NCI-H1092 treated with DMSO at 0.1 percent for 48 hours (cell line): ENCODE measurements at regions not wholly inside any gene's neighbourhood (a gene's known extent, or its start where the extent isn't known, plus 50 kb on each side); places are given as distances from the start of the nearest gene placed in this dataset.

Experiments used
- DNase-seq: peaks from one replicate; lab custom pipeline; 2025; lab: John Stamatoyannopoulos, UW

GRCh38 chr2:2528846-2529245, 197.8 kb upstream of the MYT1L start:
- no peak for DNase-seq

GRCh38 chr2:2527148-2527547, 196.1 kb upstream of the MYT1L start:
- DNase-seq, result no peak

GRCh38 chr2:2524348-2524941, 193.4 kb upstream of the MYT1L start:
- DNase-seq, result no peak

GRCh38 chr2:2523461-2524347, 192.6 kb upstream of the MYT1L start:
- DNase-seq, result no peak

- no peak for DNase-seq
Measured at GRCh38 chr2:2520401-2520811, 189.3 kb upstream of the MYT1L start.

GRCh38 chr2:2519381-2519780, 188.3 kb upstream of the MYT1L start:
- DNase-seq, result no peak

GRCh38 chr2:2517399-2517798, 186.3 kb upstream of the MYT1L start:
- no peak for DNase-seq

GRCh38 chr2:2516386-2516785, 185.3 kb upstream of the MYT1L start:
- no peak for DNase-seq

- no peak for DNase-seq
Measured at GRCh38 chr2:2512931-2513330, 181.9 kb upstream of the MYT1L start.

- peak; percentile 11 for DNase-seq
Measured at GRCh38 chr2:2507417-2507997, 176.4 kb upstream of the MYT1L start.

GRCh38 chr2:2506536-2506935, 175.5 kb upstream of the MYT1L start:
- no peak for DNase-seq

- no peak for DNase-seq
Measured at GRCh38 chr2:2505604-2506003, 174.5 kb upstream of the MYT1L start.

- DNase-seq, result no peak
Measured at GRCh38 chr2:2503864-2504418, 172.9 kb upstream of the MYT1L start.

- DNase-seq, result no peak
Measured at GRCh38 chr2:2502201-2502549, 171.1 kb upstream of the MYT1L start.

GRCh38 chr2:2501454-2502200, 170.6 kb upstream of the MYT1L start:
- no peak for DNase-seq

GRCh38 chr2:2495606-2496005, 164.5 kb upstream of the MYT1L start:
- no peak for DNase-seq

- DNase-seq, result no peak
Measured at GRCh38 chr2:2493496-2493895, 162.4 kb upstream of the MYT1L start.

- DNase-seq, result no peak
Measured at GRCh38 chr2:2492800-2493199, 161.7 kb upstream of the MYT1L start.

- DNase-seq, result no peak
Measured at GRCh38 chr2:2491964-2492363, 160.9 kb upstream of the MYT1L start.

- DNase-seq, result peak; percentile 22
Measured at GRCh38 chr2:2484301-2484700, 153.2 kb upstream of the MYT1L start.

- DNase-seq, result no peak
Measured at GRCh38 chr2:2482851-2483250, 151.8 kb upstream of the MYT1L start.

- DNase-seq, result no peak
Measured at GRCh38 chr2:2472881-2473280, 141.8 kb upstream of the MYT1L start.
